K562 (cell line): ENCODE measurements at regions not wholly inside any gene's neighbourhood (a gene's known extent, or its start where the extent isn't known, plus 50 kb on each side); places are given as distances from the start of the nearest gene placed in this dataset.
"Not testable (repeated sequence)": the region's sequence is repeated elsewhere in the genome, so short reads cannot be mapped to it uniquely, and the experiment has no call there.

Experiments used
- CBX5 ChIP-seq: IDR thresholded peaks from 2 replicates; pipeline ENCODE4 v1.6.1; 2014; ENCODE audit warnings: low read depth, borderline replicate concordance
- GTF2F1 ChIP-seq: IDR thresholded peaks from 2 replicates; pipeline ENCODE4 v1.6.1; 2011; ENCODE audit warnings: low read depth, low read length, improper control_type of control experiment
- HNRNPK ChIP-seq: fragments of 200-400 bp; formaldehyde crosslinking; IDR thresholded peaks from one replicate; pipeline ENCODE4 v1.6.1; 2018; ENCODE audit warnings: mild to moderate bottlenecking, low read depth, low read length; ENCODE audit not compliant: poor library complexity, severe bottlenecking
- POLR2AphosphoS5 ChIP-seq: IDR thresholded peaks from 2 replicates; pipeline ENCODE4 v1.6.1; 2011; ENCODE audit warnings: mild to moderate bottlenecking, low read depth, low read length, moderate library complexity; ENCODE audit not compliant: control insufficient read depth, insufficient read depth
- PURB ChIP-seq: sonication (generic); formaldehyde crosslinking; IDR thresholded peaks from 2 replicates; pipeline ENCODE4 v1.9.0; 2021; ENCODE audit warnings: low read depth, mild to moderate bottlenecking, missing genetic modification reagents
- ZNF586 ChIP-seq: fragments of 450-650 bp; formaldehyde crosslinking; conservative IDR thresholded peaks from 2 replicates; pipeline ENCODE4 v1.4.0; 2020; ENCODE audit warnings: mild to moderate bottlenecking, moderate library complexity

- TF ChIP-seq PURB (CRISPR knock-in tag); GTF2F1; HNRNPK; CBX5; POLR2AphosphoS5; ZNF586 (CRISPR knock-in tag): not testable (repeated sequence)
Measured at GRCh38 chr5:118382931-118383330, 605.4 kb downstream of the DTWD2 start.
